ENCODE measurements at regions not wholly inside any gene's neighbourhood (a gene's known extent, or its start where the extent isn't known, plus 50 kb on each side); places are given as distances from the start of the nearest gene placed in this dataset.
A peak's percentile ranks its signal among the peaks of the same experiment; 100 is the strongest.

DNA sequence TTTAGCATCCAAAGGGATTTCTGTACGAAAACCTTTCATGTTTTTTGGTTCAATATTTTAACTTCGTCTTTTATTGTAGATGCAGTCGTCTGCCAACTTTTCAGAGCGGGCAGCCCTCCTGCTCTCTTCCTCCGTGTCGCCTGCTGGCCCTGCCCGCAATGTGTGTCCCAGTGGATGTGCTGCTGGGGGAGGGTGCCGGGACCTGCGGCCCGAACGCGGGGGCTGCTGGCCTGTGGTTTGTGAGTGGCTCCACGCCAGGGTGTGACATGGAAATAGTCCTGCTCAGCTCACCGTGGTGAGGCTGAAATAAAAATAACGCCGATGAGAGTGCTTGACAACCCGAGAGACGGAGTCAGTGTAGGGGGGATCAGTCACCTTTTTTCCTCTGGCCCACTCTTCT, 59.7 kb upstream of the GRPEL1 start:
- in situ Hi-C loops (cut with HindIII; ENCODE audit: low sequenced_read_pairs): no loop called here
- no peak for DNase-seq (ENCODE audit: low read depth)
- TF ChIP-seq, protein P1, sequence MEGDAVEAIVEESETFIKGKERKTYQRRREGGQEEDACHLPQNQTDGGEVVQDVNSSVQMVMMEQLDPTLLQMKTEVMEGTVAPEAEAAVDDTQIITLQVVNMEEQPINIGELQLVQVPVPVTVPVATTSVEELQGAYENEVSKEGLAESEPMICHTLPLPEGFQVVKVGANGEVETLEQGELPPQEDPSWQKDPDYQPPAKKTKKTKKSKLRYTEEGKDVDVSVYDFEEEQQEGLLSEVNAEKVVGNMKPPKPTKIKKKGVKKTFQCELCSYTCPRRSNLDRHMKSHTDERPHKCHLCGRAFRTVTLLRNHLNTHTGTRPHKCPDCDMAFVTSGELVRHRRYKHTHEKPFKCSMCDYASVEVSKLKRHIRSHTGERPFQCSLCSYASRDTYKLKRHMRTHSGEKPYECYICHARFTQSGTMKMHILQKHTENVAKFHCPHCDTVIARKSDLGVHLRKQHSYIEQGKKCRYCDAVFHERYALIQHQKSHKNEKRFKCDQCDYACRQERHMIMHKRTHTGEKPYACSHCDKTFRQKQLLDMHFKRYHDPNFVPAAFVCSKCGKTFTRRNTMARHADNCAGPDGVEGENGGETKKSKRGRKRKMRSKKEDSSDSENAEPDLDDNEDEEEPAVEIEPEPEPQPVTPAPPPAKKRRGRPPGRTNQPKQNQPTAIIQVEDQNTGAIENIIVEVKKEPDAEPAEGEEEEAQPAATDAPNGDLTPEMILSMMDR (IDR thresholded peaks at IDR 0.05; ENCODE audit: low read depth, low read length, missing control alignments): no peak

DNA sequence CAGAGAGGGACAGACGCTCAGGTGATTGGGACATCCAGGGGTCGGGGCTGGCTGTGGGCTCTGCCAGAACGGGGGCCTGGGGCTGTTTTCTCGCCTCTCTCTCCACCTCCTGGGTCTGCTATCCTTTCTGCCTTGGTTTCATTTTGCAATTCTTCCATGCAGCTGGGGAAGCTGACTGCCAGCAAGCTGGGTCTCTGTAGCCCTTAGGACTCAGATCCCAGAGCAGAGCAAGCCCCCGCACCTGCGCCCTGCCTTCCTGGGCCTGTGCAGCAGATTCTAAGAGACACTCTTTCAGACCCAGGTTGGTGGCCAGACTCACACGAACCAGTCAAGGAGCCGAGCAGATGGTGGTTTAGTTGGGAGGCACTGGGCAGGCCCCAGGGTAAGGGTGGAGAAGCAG, 59.1 kb upstream of the GRPEL1 start:
- no peak overlapping the region for H3K4me3 ChIP-seq (ENCODE audit: low read depth, low read length)
- no peak for DNase-seq (ENCODE audit: low read depth)
- in situ Hi-C loops (cut with HindIII; ENCODE audit: low sequenced_read_pairs): no loop called here
- TF ChIP-seq, protein P1 (IDR thresholded peaks at IDR 0.05; ENCODE audit: low read depth, low read length, missing control alignments): no peak

More for the DNA sequence above, 59.7 kb upstream of the GRPEL1 start:
- H3K4me3 ChIP-seq (ENCODE audit: low read depth, low read length): no peak overlapping the region

DNA sequence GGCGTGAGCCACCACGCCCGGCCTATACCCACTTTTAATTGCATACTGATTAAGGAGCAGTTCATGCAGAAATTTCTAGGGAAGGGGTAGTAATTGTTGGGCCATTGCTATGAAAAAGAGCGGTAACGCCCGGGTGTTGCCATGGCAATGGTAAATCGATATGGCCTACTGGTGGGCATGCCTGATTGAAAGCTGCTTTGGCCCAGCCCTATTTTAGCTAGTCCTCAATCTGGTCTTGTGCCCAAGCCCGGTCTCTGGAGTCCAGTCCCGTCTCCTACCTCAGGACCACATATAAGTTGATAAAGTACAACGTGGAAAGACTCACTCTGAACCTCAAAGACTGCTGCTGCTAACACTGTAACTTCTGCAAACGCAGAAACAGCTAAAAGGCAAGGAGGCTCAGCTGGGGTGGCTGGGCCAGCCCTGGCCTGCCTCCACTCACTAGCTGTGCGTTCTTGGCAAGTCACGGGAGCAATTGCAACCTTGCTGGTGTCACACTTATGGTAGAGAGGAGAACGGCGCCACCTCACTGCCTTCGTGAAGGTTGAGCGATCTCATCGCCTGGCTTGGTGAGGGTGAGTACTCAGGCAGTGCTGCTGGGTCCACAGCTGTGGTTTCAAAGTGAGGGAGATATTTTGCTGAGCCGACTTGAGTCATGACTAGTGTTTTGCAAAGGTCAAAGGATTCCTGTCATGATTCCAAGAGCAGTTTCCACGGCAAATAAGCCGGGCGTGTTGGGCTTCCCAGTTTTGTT, 57.0 kb upstream of the GRPEL1 start:
- DNase-seq (ENCODE audit: low read depth): peak; percentile 91
- in situ Hi-C loops (cut with HindIII; ENCODE audit: low sequenced_read_pairs): no loop called here
- no peak overlapping the region for H3K4me3 ChIP-seq (ENCODE audit: low read depth, low read length)
- TF ChIP-seq, protein P1 (IDR thresholded peaks at IDR 0.05; ENCODE audit: low read depth, low read length, missing control alignments): peak; percentile 15

DNA sequence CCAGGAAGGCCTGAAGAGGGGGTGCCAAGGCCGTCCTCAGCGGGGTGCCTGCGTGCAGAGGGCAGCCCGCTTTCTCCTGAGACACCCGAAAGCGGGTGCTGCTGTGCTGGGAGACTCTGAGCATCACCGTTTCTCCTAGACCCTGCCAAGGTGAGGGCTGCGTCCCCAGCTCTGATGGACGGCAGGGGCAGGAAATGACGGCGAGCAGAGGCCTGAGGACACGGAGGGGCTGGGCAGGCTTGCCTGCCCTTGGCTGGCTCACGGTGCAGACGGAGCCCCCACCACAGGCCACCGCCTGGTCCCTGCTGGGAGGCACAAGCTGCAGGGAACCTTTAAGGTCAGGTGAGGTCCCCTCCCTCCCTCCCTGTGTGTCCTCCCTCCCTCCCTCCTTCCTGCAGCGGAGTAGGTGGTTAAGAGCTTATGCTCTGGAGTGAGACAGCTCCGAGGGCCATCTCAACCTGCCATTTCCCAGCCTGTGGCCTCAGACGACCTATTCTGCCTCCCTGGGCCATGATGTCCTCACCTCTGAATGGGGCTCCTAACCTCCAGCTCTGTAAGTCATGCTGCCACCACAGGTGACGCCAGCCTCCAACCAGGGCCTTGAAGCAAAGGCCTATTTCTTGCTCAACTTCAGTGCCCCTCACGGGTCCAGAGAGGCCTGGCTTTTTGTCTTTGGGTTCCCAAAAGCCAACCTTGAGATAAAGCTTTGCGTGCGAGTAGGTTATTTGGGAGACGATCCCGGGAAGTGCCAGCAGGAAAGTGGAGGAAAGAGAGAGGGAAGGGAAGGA, 54.2 kb upstream of the GRPEL1 start:
- in situ Hi-C loops (cut with HindIII; ENCODE audit: low sequenced_read_pairs): no loop called here
- DNase-seq (ENCODE audit: low read depth): no peak
- H3K4me3 ChIP-seq (ENCODE audit: low read depth, low read length): no peak overlapping the region
- TF ChIP-seq, protein P1 (IDR thresholded peaks at IDR 0.05; ENCODE audit: low read depth, low read length, missing control alignments): no peak

DNA sequence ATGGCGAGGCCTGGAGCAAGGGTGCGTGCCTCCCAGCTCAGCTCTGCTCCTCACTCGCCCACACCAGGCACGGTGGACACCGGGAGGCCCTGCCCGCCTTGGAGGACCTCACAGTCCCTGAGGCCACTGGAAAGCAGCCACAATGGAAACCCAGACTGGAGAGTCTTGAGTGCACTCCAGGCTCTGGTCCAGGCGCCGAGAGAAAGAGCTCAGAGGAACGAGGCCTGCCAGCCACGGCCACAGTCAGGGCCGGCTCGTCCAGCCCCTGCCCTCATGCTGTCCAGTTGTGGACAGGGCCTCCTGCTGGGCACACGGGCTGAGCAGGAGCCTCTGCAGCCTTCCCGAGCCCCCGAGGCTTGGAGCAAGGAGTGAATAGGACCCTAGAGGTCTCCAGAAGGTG, 53.3 kb upstream of the GRPEL1 start:
- in situ Hi-C loops (cut with HindIII; ENCODE audit: low sequenced_read_pairs): no loop called here
- TF ChIP-seq, protein P1 (IDR thresholded peaks at IDR 0.05; ENCODE audit: low read depth, low read length, missing control alignments): no peak
- no peak for DNase-seq (ENCODE audit: low read depth)
- H3K4me3 ChIP-seq (ENCODE audit: low read depth, low read length): no peak overlapping the region

DNA sequence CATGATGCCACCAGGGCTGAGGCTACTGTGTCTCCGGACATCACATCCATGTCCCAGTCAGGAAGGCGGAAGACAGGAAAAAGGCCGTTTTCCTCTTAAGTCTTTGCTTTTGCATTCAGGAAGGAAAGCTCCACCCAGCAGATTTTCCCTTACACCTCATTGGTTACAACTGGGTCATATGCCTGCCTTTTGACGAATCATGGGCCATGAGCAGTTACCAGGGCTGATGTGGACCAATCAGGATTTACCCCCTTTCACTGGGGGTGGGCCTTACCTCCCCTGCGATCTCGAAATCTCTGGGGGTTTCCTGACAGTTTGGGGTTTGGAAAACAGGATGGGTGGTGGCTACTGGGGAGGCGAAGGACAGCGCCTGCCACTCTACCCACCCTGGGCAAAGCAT, 52.5 kb upstream of the GRPEL1 start:
- H3K4me3 ChIP-seq (ENCODE audit: low read depth, low read length): no peak overlapping the region
- in situ Hi-C loops (cut with HindIII; ENCODE audit: low sequenced_read_pairs): no loop called here
- TF ChIP-seq, protein P1 (IDR thresholded peaks at IDR 0.05; ENCODE audit: low read depth, low read length, missing control alignments): no peak
- DNase-seq (ENCODE audit: low read depth): no peak

Data from astrocyte of the cerebellum (primary cell).